ENCODE measurements at regions not wholly inside any gene's neighbourhood (a gene's known extent, or its start where the extent isn't known, plus 50 kb on each side); places are given as distances from the start of the nearest gene placed in this dataset.

GRCh38 chr3:132892956-132893355 lies 145.2 kb upstream of the TMEM108 start:
- DNase-seq = no peak

- no peak for DNase-seq
These were observed 156.3 kb upstream of the TMEM108 start for GRCh38 chr3:132881756-132882409.

DNA sequence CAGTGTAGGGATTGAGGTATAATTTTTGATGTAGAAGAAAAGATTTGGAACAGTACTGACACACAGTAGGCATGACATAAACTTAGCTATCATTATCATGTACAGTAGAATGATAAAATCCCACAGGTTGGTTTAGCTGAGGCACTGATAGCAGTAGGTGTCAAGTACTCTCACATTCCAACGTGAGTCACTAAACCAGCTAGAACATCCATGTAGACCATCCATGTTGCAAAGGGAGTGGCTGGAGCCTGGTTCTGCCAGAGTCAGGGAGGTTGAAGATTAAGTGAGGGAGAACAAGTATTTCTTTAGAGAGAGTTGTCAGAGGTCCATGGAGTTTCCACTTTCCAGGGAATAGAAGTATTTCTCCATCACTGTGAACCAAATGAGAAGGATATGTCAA lies 157.2 kb upstream of the TMEM108 start:
- no peak for DNase-seq

DNA sequence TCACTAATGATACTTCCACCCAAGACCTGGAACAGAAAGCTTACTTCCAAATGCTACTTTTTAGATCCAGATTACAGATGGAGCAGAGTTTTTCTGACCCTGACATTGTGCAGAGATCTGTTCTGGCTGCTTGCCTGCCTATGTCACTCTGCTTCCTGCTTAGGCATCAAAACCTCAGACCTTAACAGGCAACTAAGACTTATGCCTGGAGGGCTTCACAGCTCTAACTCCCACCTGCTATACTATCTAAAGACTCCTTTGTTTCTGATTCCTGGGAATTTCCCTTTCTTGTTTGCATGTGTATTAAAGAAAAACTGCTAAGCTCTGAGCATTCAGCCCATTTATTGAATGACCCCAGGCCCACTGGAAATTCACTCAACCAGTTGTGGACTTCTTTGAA lies 157.4 kb upstream of the NPHP3 start:
- DNase-seq = no peak

DNA sequence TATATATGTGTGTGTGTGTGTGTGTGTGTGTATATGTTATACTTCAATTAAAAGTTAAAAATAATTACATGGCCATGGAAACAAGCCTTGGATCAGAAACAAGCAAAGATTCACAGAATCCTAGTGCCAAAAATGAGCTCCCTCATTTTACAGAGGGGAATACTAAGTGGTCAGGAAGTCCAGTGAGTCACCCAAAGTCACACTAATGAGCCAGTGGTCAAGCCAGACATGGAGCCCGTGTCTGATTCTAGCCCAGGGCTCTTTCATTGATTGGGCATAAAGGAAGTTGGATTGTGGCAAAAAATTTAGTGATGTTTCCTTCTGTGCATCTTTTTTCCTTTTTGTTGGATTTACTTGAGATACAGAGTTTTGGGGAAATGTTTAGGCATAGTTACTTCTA lies 152.5 kb upstream of the NPHP3 start:
- no peak for DNase-seq

GRCh38 chr3:132872711-132873110 lies 150.5 kb upstream of the NPHP3 start:
- DNase-seq = no peak

DNA sequence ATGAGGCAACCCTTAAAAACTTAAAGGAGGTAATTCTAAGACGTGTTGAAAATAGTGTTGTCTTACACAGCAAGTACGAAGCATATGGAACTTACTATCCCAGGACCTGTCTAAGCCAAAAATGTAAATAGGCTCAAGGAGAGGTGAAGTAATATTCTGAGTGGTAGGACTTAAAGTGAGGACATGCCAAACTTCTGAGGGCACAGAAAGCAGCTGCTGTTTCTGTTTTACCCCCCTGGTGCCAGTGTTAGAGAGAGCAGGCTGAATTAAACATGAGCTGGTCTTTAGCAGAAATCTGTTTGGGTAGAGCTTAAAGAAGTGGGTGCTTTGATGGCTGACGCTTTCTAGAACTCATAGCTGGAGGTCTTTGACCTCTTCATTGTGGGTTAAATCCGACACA lies 149.7 kb upstream of the NPHP3 start:
- DNase-seq = no peak

DNA sequence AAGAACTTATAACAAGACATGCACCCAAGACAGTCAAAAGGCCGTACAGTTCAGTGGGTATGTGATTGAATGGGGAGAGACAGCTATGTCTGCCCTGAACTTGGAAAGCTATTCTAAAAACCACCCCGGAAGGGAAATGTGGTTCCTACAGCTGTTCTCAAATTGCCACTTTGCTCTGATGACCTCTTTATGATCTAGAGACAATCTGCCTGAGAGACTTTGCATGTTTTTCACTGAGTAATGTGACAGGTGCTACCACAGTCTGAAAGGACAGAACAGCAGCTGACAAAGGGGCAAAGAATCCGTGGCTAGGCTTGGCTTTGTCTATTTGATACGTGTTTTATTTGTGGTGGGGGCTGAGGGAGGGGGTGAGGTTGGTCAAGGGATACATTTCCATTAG lies 148.3 kb upstream of the NPHP3 start:
- DNase-seq = peak; percentile 78

DNA sequence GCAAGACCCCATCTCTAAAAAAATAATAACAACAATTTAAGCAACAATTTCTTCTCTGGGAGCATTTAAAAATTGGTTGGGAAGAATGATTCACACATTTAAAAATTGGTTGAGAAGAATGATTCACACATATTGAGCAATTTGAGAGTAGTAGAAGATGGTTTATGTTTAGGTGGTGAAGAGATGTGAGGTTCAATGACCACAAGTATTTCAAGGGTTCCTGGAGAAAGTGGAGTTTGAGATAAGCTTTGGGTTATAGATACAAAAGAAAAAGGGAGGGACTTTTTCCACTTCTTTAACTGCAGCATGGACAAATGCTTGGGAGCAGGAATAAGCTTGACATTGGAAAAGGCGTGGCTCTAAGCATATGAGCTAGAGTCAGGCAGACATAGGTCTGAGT lies 145.7 kb upstream of the NPHP3 start:
- DNase-seq = no peak

- no peak for DNase-seq
These were observed 145.3 kb upstream of the NPHP3 start for GRCh38 chr3:132867526-132867925.

- DNase-seq = no peak
These were observed 135.1 kb upstream of the NPHP3 start for GRCh38 chr3:132857317-132857716.

GRCh38 chr3:132854856-132855535 lies 132.8 kb upstream of the NPHP3 start:
- DNase-seq = no peak

DNA sequence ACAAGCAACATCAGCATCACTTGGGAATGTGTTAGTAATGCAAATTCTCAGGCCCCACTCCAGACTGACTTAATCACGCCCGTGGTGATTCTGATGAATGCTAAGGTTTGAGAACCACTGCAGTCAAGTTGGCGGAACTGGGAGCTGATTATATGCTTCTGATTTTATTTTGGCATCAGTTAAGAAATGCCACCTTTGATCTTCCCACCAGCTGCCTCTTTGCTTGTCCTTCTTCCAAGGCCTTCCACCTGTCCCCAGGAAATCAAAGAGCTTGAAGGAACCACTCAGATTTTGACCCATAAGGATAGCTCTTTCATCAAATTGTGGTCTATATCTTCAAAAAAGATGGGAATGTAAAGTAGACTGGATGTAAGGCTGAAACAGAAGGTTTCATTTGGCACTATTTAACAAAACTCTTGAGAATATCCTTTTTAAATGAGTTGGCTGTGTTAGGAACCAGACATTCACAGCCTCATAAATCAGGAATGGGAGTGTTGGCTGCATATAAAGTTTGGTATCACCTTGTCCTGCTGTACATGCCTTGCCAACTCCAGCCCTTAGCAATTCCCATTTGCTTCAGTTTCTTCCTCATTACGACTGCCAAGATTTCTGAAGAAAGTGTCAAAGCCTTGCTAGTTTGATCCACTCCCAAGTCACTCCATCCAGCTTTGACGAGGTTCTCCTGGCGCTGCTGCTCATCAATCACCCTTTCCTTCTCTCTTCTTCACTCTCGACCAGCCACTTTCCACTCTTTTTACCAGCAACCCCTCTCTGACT lies 125.8 kb upstream of the NPHP3 start:
- DNase-seq = no peak

- no peak for DNase-seq
These were observed 121.8 kb upstream of the NPHP3 start for GRCh38 chr3:132843851-132844553.

DNA sequence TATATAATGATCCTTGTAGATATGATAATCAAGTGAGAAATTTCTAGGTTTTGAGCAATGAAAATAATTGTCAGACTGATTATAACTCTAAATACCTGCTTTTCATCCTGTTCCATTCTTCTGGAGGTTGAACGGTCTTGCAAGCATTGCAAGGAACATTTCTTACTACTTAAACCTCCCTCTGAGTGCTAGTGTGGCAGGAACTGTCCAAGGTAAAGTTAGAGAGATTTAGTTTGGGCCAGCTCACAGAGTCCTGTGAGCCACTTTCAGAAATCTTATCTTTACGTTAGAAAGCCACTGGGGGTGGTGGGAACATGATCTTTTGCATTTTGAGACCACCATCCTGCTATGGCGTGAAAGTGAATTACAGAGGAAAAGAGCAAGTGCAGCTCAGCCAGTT lies 121.1 kb upstream of the NPHP3 start:
- no peak for DNase-seq

DNA sequence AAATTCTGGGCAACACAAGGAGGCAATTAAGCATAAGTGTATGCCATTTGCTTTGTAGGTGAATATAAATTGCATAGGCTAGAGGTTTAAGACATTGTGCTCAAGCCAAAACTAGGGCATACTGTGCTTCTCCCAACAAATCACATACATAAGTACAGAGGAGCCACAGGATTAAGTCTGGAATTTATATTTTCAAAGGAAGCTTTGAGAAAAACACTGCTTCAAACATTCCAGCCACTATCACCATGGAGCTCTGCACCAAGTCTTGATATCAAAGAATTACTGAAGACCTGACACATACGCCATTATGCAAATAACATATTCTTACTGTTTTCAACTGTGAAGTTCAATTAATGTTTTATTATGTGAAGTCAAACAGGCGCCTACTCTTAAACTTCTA lies 119.4 kb upstream of the NPHP3 start:
- no peak for DNase-seq

- no peak for DNase-seq
These were observed 118.0 kb upstream of the NPHP3 start for GRCh38 chr3:132840201-132840700.

DNA sequence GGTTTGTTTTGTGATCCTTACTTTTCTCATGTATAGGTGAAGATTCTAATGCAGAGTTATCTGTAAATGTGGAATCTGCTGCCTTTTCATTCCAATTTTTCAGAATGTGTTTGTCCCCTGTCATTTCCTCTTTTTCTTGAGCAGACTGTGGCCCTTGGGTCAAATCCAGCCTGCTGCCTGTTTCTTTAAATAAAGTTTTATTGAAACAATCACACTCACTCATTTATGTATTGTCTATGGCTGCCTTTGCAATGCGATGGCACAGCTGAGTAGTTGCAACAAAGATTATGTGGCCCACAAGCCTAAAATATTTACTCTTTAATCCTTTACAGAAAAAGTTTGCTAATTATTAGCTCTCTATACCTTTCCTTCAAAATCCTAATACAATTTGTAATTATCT lies 116.3 kb upstream of the NPHP3 start:
- DNase-seq = no peak

DNA sequence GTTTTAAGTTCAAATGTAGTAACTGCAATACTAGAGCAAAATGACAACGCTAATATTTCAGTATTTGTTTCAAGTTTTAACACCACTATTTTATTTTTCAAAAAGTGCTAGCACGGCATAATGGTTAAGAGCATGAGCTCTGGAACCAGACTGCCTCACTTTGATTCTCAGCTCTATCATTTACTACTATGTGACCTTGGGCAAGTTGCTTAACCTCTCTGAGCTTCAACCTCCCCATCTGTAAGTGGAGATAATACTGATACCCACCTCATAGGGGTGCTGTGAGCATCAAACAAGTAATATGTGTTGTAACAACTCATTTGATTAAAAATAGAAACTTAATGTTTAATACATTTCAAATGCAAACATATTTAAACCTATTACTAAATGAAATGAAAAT lies 115.4 kb upstream of the NPHP3 start:
- no peak for DNase-seq

GRCh38 chr3:132834356-132834755 lies 112.1 kb upstream of the NPHP3 start:
- DNase-seq = no peak

DNA sequence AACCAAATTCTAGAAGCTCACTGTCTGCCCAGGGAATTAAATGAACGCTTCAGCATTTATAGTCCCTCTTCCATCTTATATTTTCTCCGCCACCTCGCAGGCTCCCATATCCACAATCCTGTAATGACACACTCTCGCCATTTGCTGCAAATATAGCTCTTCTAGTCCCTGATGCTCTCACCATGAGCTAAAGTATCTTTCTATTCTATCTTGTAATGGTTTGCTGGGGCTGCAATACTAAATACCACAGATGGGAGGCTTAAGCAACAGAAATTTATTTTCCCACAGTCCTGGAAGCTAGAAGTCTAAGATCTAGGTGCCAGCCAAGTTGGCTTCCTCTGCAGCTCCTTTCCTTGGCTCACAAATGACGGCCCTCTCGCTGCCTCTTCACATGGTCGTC lies 106.9 kb upstream of the NPHP3 start:
- no peak for DNase-seq

- DNase-seq = no peak
These were observed 100.6 kb upstream of the NPHP3 start for GRCh38 chr3:132822837-132823236.

DNA sequence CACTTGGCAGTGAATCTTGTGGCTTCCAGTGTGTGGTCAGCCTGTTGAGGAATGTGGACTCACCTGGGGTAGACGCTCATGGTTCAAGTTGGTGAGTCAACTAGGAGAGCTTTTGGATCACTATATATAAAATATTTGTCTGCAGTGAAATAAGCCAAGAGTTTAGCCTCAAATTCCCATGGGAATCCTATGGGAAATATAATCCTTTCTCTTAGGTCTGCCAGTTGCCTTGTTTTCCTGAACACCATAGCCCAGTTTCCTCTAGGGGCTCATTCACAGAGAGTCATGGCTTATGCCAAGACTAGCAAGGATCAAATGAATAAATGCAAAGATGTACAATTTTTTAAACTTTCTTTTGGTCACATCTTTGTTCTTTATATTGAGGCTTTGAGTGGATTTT lies 100.1 kb upstream of the NPHP3 start:
- no peak for DNase-seq

Data from NCI-H1092 (cell line).